GM19467 (cell line): ENCODE measurements at regions not wholly inside any gene's neighbourhood (a gene's known extent, or its start where the extent isn't known, plus 50 kb on each side); places are given as distances from the start of the nearest gene placed in this dataset.

Experiments used
- ATAC-seq: cut with Tn5 transposase; IDR thresholded peaks from one replicate; pipeline ENCODE4 v1.9.1; 2021; ENCODE audit warnings: mild to moderate bottlenecking, moderate library complexity; ENCODE audit not compliant: unreplicated experiment

DNA sequence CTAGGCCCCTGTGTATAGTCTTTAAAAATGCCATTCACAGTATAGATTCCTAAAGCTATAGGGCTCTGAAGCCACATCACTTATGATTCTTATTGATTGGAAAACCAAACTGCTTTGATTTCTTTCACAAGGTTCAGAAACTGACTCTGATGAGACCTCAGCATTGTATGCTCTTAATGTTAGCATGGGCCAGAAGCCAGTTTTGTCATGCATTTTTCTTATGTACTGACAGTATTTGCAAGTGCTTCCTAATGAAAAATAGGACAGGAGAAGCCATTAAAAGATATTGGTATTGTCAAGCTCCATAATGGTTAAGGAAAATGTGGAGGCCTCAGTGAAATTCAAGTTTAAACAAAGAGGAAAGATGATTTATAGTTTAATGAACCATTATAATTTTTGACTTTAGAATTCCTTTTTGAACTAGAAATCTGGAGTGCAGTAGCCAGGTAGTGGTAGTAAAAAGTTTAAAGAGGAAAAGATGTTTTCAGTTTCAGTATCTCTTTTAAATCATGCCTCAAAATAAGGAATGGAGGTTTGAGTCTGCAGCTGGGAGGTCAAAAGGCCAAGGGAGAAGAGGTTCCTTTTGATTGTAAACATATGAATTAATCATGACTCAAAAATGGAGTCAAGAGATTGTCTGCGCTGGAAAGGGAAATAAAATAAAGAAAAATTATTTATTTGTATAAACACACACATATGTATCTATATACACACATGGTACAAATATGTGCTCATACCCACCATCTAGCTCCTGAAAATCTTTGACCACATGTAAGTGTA, 388.1 kb upstream of the PRICKLE1 start:
- ATAC-seq: no peak

GRCh38 chr12:42976620-42977019, 387.1 kb upstream of the PRICKLE1 start:
- no peak for ATAC-seq

DNA sequence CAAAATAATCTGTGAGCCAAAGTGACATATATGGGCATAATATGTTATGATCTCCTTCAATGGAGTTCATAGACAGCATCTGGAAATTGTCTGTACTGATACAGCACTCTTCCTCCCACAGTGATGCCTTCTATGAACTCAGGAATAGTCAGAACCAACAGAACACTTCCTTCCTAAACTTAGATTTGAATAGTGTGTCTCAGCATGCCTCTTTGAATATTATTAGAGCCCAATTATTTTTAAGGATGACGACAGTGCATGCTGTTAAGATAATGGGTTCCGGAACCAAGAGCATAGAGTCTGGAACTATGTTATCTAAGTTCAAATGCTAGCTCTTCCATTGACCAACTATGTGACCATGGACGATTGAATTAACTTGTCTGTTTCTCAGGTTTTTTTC, 386.6 kb upstream of the PRICKLE1 start:
- no peak for ATAC-seq

DNA sequence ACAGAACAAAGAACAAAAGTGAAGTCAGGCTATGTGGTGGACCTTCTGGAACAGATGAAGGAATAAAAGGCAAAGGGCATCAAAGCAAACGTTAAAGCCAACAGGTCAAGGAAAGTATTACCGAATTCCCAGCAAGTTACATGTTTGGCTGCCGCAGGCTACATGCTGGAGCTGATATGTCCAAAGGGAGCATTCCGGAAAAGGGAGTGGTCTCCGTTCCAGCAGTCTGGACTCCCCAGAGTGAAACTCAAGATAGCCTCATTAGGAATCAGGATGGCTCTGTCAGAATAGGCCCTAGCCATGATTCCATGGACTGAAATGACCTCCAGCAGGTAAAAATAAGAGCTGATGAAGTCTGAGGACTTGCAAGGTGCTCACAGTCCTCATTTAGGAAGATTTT, 379.8 kb upstream of the PRICKLE1 start:
- ATAC-seq: no peak

DNA sequence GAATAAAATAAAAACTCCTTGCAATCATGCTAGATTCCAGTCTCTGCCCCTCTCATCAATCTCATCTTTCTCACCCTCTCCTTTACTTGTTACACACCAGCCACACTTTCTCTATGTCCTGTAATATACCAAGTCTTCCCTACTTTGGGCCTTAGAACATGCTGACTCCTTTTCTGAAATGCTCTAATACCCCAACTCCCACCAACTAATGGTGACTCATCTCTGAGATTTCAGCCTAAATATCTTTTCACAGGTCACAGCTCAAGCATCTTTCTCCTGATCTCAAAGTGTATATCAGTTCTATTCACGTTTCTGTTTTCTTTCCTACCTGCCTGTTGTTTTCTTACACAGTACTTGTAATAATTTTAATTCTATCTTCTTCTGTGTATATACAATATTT, 378.9 kb upstream of the PRICKLE1 start:
- ATAC-seq: no peak

DNA sequence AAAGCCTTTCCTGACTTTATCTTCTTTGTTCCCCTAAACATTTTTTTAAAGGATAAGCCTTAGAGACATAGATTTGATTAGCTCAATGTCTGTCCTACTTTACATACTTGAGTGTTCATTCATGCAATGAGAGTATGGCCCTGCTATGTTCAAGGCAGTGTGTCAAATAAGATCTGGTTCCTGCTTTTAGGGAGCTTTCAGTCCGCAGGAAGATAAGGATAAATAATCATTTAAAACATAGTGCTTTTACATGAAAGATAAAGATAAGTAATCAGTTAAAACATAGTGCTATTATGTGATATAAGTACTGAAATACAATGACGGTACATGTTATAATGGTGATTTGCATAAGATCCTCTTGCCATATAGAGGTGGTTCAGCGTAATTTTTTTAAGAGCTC, 378.3 kb upstream of the PRICKLE1 start:
- no peak for ATAC-seq

DNA sequence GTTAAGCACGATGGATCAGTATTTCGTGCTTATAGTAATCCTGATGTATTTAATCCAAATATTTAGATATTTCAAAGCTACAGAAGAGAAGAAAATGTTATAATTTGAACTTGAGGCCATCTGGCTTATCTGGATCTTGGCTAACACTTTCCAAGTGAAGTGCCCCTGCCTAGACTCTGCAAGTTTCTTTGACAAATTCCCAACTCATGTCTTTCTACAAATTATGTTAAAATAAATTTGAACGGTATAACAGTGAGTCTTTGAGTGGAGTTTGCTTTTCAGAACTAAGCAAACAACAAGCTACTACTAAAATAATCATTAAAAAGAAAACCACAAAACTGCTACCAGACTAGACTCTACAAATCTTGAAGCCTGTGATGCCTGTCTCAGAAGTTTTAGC, 374.4 kb upstream of the PRICKLE1 start:
- no peak for ATAC-seq

DNA sequence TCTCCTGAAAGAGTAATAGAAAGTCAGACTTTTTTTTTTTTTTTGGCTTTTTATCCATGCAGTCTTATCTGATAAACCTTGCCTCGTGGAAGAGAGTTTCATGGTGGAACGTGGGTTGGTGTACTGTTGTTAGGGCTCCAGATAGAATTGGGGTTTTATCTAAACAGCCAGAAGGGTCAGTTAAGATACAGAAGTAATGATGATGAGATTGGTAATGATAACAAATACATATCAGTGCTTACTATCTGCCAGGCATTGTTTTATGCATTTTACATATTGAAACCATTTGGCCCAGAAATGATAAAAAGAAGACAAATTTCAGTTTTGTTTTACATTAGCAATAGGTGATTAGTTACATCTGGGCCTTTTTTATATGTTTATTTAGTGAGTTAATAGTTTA, 372.8 kb upstream of the PRICKLE1 start:
- ATAC-seq: no peak

DNA sequence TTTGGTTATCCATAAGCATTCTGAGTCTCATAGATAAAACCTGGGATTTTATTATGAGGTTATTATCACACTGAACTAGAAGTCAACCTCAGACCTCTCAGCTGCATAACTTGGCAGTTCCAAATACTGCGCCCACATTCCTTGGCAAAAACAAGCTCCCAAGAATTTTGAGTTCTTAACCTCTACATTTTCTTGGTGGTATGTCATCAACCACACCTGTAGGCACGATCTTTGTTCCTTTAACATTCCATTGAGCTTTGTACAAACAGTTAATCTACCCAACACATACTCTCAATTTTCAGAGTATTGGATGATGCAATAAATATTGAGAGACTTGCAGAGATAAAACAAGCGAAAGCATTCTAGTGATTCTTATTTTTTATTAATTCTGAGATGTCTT, 371.8 kb upstream of the PRICKLE1 start:
- ATAC-seq: no peak

DNA sequence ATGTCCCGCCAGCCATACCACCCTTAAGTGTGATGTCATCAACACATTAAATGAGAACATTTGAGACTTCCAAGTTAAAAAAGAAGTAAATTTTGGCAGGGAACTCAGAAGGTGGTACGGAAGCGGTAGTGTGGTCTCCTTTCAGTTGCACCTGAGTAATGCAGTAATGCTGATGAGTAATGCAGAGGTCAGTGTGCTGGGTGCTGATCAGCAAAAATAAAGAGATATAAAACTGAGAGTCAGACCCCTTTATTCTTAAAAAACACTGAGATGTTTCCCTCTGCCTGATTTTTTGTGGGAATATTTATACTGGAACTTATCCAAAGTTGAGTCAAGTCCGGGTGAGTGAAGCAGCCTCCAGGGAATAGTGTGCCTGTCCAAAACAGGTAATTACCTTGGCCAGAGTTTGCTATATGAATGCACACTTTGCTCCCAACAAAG, 370.6 kb upstream of the PRICKLE1 start:
- ATAC-seq: no peak

DNA sequence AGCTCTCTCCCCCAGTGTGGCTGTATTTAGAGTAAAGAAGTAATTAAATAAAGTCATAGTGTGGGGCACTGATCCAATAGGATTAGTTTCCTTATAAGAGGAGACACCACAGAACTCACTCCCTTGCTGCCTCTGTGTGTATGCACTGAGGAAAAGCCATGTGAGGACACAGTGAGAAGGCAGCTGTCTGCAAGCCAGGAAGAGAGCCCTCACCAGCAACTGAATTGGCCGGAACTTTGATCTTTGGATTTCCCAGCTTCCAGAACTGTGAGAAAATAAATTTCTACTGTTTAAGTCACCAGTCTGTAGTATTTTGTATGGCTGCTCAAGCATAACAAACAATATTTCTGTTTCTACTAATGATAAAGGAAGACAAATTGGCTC, 368.7 kb upstream of the PRICKLE1 start:
- ATAC-seq: no peak

DNA sequence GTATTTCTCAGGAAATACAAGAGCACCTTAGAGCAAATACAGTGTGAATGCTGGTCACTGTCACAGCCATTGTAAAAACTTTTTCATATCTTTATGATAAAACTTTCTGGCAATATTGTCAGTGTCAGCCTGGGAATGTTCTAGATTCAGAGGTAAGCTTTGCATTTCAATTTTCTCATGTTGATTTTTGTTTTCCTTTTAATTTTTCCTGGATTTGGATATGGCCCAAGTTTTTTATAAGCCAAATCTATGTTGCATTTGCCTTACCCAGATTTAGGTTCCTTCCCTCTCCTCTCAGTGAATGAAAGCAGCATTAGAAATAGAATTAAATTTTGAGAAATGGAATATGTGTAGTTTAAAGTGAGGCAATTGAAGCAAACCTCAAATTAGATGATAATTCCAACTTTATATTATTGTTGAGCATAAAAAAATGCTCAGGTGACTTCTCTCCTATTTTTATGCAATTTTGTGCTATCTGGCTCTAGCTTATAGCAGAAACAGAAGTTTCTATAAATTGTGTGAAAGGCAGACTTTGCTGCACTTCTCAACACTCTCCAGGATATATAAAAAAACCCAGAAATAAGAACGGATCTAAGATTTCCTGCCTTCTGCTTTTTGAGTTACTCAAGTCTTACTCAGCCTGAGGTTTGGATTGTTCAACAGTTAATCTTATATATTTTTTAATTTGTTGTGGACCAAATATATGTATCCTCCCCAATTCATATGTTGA, 368.2 kb upstream of the PRICKLE1 start:
- ATAC-seq: no peak

GRCh38 chr12:42957136-42957535, 367.6 kb upstream of the PRICKLE1 start:
- no peak for ATAC-seq

- no peak for ATAC-seq
Measured at GRCh38 chr12:42953021-42953420, 363.5 kb upstream of the PRICKLE1 start.

- ATAC-seq: no peak
Measured at GRCh38 chr12:42946871-42947381, 357.4 kb upstream of the PRICKLE1 start.

DNA sequence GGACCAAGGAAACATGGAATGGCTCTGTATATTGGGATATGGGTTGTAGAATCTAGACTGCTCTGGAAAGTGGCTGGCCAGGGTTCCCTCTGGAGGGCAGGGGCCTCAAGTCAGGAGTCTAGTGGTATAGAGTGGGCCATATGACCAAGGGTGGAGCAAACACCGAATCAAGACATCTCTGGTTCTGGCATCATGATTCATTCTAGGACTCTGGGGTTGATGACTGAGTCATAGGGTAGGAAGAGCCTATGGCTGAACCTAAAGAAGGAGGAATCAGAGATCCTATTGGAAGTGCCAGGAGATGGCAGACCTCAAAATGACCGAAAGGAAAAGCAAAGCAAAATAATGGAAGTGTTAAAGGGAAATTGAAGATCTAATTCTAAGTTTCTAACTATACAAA, 356.4 kb upstream of the PRICKLE1 start:
- ATAC-seq: no peak

- ATAC-seq: no peak
Measured at GRCh38 chr12:42944516-42944915, 355.0 kb upstream of the PRICKLE1 start.

DNA sequence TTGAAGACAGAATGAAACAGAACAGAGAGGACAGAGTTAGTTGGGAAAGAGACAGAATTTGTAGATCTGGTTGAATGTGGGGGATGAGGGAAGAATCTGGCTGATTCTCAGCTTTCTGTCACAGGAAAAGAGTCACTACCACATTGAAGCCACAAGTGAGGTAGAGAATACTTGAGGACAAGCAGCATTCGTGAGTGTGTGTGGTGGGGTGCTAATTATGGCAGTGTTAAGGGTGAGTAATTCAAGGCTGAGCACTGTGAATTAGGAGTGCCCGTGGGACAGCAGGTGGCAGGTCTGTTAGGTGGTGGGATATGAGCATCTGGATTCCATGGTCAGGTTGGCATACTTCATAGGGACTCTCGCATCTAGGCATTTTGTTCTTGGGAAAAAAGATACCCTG, 347.4 kb upstream of the PRICKLE1 start:
- no peak for ATAC-seq

DNA sequence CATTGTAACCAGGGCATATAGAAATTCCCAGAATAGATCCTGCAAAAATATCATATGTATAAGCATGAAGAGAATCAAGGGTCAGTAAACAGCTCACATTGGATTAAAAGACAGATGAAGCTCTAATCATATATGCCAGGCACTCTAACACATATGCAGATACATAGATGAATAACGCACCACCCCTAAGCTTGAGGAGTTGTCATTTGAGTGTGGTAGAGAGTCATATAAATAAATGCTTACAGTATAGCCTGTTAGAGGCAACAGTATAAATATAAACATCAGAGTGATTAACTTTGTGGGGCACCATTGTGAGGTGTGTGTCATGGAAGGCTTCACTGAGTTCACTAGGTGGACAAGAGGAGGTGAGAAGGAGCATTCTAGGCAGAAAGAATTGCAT, 346.7 kb upstream of the PRICKLE1 start:
- ATAC-seq: no peak

DNA sequence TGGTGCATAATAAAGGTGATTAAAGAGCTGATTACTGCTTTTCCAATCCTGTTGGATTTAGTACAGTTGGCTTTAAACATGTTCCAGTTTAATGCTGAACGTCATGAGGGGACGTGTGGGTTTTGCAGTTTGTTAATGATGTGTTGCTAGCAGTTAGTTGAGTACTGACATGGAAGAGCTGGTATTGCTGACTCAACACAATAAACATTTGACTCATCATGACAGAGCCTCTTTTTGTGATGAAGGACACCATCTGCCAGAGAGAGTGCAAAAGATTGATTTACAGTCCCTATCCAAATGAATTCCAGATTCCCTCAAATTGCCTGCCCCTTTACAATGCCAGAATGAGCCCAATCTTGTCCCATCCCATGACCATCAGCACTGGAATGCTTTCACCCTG, 346.2 kb upstream of the PRICKLE1 start:
- no peak for ATAC-seq

- no peak for ATAC-seq
Measured at GRCh38 chr12:42935090-42935489, 345.5 kb upstream of the PRICKLE1 start.

DNA sequence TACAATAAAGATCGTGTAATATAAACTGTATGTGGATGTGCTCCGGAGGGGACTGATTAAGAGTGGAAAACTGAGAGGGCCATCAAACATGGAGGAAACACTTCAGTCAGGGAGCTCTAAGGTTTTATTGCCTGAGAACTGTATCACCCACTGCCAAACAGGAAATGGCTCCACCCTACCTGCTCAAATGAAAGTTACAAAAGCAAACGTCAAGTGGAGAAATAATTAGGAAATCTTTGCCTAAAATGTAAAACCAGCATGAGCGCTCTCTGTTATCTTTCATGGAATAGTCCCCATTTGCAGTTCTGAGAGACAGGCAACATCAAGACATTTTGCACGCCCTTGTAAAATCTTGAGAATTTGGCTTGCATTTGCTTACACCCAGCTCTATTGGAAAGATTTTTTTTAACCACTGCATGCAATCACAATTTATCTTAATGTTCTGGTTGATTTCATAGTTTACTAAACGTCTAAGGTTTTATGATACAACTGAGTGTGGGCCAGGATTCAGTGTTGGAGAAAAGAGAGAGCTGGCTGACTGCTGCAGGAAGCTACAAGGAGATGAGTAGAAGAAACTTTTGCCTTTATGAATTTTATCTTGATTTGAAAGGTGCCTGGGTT, 344.0 kb upstream of the PRICKLE1 start:
- ATAC-seq: no peak
